HG03025 (cell line): ENCODE measurements at regions not wholly inside any gene's neighbourhood (a gene's known extent, or its start where the extent isn't known, plus 50 kb on each side); places are given as distances from the start of the nearest gene placed in this dataset.

ENCODE experiments used
- ATAC-seq: cut with Tn5 transposase; IDR thresholded peaks from one replicate; pipeline ENCODE4 v1.9.1; 2021; ENCODE audit warnings: mild to moderate bottlenecking, moderate library complexity; ENCODE audit not compliant: unreplicated experiment, low FRiP score

DNA sequence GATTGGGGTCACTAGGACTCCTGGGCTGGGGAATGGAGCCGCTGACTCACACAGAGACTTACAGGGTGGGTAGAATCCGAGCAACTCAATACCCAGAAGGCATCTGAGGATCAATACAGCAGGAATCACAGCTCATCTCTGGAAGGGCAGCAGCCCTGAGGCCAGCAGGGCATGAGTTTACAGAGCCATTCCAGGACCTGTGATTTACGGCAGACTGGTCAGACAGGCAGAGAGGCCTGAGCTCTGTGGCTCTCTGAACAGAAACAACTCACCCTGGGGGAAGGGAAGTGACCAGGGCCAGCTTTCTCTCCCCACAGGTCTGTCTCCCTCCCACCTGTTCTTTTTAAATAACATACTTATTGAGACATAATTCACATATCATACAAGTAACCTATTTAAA lies 88.2 kb upstream of the CXCL12 start:
- no peak for ATAC-seq

DNA sequence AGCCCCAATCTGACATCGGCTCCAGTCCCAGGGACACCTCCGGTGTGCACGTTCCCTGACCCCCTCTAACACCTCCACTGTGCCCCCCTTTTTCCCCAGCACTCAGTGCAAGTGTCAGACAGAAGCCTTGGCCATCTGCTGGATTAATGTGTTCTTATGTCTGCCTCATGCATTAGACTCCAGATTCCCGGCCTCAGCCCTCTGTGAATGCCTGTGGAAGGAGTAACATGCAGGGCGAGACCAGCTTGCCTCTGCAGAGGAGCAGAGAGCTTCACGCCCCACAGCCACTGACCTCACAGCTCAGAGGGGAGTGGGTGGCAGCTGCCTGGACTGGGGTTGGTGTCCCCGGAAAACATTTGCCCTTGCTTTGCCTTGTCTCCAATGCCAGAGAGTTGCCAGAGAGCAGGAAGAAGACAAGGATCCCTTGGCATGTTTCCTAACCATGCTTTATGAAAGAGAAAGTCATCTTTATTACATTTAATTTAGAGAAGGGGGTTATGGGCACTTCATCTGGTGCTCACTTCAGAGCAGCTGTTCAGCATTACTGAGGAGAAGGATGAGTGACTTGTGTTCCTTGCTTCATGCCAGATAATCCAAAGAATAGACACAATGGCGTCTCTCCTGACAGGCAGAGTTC lies 91.6 kb upstream of the CXCL12 start:
- no peak for ATAC-seq

- ATAC-seq = no peak
Measured at GRCh38 chr10:44477046-44477425, 92.1 kb upstream of the CXCL12 start.

DNA sequence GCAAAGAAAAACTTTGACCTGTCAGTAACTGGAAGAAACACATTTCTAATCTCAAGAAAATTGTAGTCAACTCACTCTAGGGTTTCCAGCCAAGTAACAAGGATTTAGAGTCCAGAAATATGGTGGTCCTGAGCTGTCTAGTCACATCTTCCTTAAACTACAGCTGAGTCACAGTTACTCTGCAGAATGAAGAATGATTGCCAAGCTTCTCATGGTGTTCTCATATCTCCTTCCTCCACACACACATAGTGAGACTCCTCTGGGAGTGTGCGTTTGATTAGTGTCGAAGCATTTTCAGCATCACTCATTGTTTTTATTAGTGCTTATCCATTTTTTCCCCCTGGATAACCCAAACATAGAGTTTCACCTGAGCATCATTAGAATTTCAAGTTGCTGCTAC lies 93.1 kb upstream of the CXCL12 start:
- ATAC-seq = no peak

GRCh38 chr10:44478876-44479705 lies 94.2 kb upstream of the CXCL12 start:
- ATAC-seq = no peak

- ATAC-seq = no peak
Measured at GRCh38 chr10:44492678-44493077, 107.8 kb upstream of the CXCL12 start.

- ATAC-seq = no peak
Measured at GRCh38 chr10:44498222-44498621, 113.3 kb upstream of the CXCL12 start.

GRCh38 chr10:44500451-44500850 lies 115.6 kb upstream of the CXCL12 start:
- no peak for ATAC-seq

DNA sequence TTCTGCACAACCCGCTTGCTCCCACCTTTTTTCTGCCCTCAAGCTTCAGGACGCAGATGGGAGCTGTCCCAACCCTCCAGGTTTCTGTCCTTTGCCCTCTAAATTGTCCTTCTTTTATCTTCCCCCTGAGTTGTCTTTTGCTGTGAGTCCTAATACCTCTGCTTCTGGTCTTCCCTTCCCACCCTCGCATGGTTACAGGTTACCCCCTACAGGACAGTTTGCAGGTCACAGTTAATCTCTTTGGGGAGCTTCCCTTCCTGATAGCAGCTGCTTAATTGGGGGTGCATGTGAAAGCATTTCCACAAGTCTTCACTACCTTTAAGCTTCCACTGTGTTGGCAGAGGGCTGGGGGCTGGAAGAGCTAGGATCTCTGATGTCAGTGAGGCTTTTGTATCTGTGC lies 121.5 kb upstream of the CXCL12 start:
- no peak for ATAC-seq

DNA sequence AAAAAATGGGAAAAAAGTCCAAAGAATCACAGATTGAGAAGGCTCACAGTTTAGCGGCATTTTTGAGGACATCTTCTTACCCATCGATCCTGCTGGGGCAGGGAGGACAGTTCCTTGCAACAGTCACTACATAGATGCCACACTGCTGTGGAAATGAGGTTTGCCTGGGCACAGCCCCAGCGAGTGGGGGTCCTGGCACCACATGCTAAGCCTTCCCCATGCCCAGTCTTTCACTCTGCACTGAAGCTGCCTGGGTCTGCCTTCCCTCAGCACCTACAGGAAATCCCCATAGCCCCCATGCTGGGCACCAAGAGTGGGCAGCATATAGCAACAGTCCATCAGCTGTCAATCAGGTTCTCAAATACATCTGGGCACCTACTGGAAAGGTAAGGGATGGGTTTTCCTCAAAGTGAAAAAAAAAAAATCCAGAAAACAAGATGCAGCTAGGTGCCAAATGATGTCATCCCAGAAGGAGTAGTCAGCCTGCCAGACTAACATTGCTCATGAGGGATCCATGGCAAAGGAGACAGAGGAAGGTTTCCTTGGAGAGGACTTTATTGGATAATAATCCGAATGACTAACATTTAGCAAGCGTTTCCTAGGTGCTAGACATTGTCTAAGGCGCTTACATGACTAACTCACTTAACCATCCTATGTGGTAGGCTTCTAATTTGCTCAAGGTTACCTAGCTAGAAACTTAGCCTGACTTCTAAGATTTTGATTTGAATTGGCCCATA lies 125.7 kb upstream of the CXCL12 start:
- no peak for ATAC-seq

- ATAC-seq = no peak
Measured at GRCh38 chr10:44511166-44511565, 126.3 kb upstream of the CXCL12 start.

- ATAC-seq = no peak
Measured at GRCh38 chr10:44511601-44512000, 126.7 kb upstream of the CXCL12 start.

DNA sequence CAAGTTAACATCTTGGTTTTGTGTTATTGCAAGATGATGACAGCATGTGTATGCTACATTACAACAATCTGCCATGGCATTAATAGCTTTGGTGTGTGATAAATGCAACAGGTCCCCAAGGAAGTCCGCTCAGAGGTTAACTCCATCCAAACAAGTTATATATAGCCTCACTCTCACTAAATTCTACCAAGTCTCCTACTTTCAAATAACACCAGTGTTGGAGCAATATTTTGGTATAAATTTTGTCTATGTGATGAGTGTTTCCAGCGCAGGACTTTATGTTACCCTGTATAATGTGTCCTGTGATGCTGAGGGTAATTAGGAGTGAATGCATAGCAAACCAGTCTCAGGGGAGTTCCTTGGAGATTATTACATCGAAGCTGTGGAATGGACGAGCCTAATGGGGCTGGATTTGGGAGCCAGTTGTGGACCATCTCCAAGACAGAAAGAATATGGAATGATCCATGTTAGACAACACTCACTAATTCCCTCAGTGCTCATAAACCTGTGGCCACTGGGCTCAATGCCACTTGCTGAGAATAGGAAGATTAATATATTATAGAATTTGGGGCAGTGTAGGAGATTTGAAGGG lies 127.6 kb upstream of the CXCL12 start:
- ATAC-seq = no peak

GRCh38 chr10:44513591-44513990 lies 128.7 kb upstream of the CXCL12 start:
- no peak for ATAC-seq

DNA sequence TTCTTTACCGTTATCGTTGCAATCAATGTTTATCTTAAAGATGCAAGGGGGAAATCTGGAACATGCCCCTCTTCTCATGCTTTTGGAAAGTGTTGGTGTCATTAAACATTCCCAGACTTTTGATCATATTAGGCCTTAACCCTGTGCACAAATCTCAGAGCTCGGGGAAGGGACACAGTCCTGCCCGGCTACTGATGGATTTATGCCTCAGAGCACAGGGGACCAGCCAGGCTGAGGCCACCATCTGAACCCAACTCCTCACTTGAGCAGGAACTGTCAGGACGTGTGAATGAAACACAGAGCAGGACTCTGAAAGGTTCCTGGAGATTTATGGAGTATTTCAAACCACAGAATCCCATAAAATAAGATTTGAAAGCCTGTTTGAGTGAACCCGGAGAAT lies 132.0 kb upstream of the CXCL12 start:
- no peak for ATAC-seq

DNA sequence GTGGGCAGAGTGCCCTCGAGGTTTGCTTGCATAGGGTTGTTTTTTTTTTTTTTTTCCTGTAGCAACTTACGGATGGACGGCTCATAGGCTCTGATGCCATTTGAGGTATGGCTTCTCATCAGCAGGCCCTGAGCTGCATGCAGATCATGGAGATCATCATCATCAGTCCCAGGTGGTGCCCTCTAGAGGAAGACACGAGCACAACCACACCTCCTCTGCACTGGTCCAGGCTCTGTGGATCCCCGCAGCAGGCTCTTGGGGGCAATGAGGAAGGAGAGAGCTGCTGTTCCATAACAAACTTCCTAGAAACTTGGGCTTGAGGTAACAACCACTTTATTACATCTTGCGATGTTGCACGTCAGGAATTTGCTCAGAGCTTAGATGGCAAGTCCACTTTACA lies 132.7 kb upstream of the CXCL12 start:
- ATAC-seq = peak; percentile 49

DNA sequence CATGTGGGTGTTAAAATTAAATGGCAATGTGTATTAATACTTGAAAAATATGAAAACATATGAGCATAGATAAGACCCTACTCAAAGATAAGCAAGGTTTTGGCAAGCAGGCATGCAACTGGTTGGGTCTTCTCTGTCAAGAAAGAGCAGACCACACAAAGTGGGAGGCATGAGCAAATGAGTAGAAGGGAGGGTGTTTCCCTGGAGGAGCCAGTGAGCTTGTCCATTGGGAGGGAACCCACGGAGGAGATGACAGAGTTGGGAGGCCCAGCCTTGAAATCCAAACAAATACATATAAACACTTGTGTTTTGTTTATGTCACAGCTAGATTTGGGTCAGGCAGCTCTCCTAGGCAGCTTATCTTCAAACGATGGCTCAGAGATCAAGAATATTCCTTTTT lies 134.5 kb upstream of the CXCL12 start:
- ATAC-seq = no peak

- no peak for ATAC-seq
Measured at GRCh38 chr10:44520651-44521050, 135.8 kb upstream of the CXCL12 start.

DNA sequence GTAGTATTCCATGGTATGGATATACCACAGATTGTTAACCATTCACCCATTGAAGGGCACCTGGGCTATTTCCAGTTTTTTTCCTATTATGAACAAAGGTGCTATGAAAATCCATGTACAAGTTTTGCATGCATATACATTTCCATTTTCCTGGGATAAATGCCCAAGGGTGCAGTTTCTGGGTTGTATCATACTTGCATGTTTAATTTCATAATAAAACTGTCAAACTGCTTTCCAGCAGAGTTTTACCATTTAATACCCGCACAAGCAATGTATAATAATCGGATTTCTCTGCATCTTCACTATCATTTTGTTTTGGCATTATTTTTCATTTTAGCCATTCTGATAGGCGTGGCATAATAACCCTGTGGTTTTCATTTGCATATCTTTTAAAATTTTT lies 154.3 kb upstream of the CXCL12 start:
- ATAC-seq = no peak

GRCh38 chr10:44552726-44553125 lies 167.8 kb upstream of the CXCL12 start:
- no peak for ATAC-seq

GRCh38 chr10:44557596-44558191 lies 172.8 kb upstream of the CXCL12 start:
- ATAC-seq = no peak
